HepG2 (cell line): ENCODE measurements at regions not wholly inside any gene's neighbourhood (a gene's known extent, or its start where the extent isn't known, plus 50 kb on each side); places are given as distances from the start of the nearest gene placed in this dataset.
"Not testable (repeated sequence)": the region's sequence is repeated elsewhere in the genome, so short reads cannot be mapped to it uniquely, and the experiment has no call there.

Source experiments
- ATAC-seq: fragments of 200-7000 bp; cut with Tn5 transposase; 3 replicates; pipeline ENCODE4 v1.9.1; 2020; ENCODE audit warnings: mild to moderate bottlenecking, moderate library complexity
- BruUV-seq: library from RNA; stranded (reverse); fragments of 400-500 nt; replicated peaks from 2 replicates; lab custom pipeline; 2021; lab: Mats Ljungman, UMichigan
- CTCF ChIA-PET: fragments of 300-600 bp; formaldehyde crosslinking; extraction: SDS; loops from one replicate; lab custom pipeline; 2021; ENCODE audit warnings: low total read pairs, inconsistent platforms, low intra/inter-chr PET ratio; lab: Yijun Ruan, JAX
- POLR2A ChIA-PET: fragments of 350-600 bp; sonication (Branson Sonifier 250); formaldehyde crosslinking; loops from one replicate; lab custom pipeline; 2020; ENCODE audit warnings: antibody characterized with exemption, inconsistent platforms; lab: Yijun Ruan, JAX
- DNase-seq: peaks from one replicate; pipeline ENCODE4 v3.0.0-alpha.2; 2015; ENCODE audit warnings: low spot score
- FAIRE-seq: peaks from 3 replicates; lab custom pipeline; 2011; peaks lifted over from hg19 to GRCh38; lab: Jason Lieb, UNC
- H2AFZ ChIP-seq: one replicate; pipeline ENCODE4 v1.6.1; 2011; ENCODE audit warnings: low read length, inconsistent platforms
- H3K27ac ChIP-seq: fragments of 300-600 bp; 3 replicates; pipeline ENCODE4 v1.8.0; 2011; ENCODE audit warnings: mixed run types, mild to moderate bottlenecking, mixed read lengths, low read length, inconsistent platforms; ENCODE audit not compliant: insufficient read depth; ENCODE audit errors: extremely low read length
- H3K27me3 ChIP-seq, 2 experiments: fragments of 200-600 bp in 1 of 2; 2 replicates in 1 of 2; 3 replicates in 1 of 2; pipeline versions ENCODE4 v1.6.0 to v1.8.0; 2011; ENCODE audit warnings: low read length in 2 of 2, mild to moderate bottlenecking in 2 of 2, moderate library complexity in 2 of 2, inconsistent platforms in 1 of 2; ENCODE audit not compliant: insufficient read depth in 2 of 2, control insufficient read depth in 1 of 2
- H3K36me3 ChIP-seq, 2 experiments: fragments of 200-600 bp in 1 of 2; replicated peaks in 1 of 2; 2 replicates in 1 of 2; 3 replicates in 1 of 2; pipeline versions ENCODE4 v1.5.1 to v1.8.0; 2011; ENCODE audit warnings: low read length in 2 of 2, inconsistent platforms in 1 of 2; ENCODE audit not compliant: insufficient read depth in 2 of 2, control insufficient read depth in 1 of 2
- H3K4me1 ChIP-seq: 2 replicates; pipeline ENCODE4 v1.5.1; 2012; ENCODE audit warnings: low read length, inconsistent platforms; ENCODE audit not compliant: insufficient read depth
- H3K4me2 ChIP-seq: 2 replicates; pipeline ENCODE4 v1.6.0; 2011; ENCODE audit warnings: low read depth, low read length, inconsistent platforms
- H3K4me3 ChIP-seq, 3 experiments: fragments of 200-600 bp in 1 of 3; sonication (generic), shearing (Covaris generic) in 1 of 3; replicated peaks in 1 of 3; 2 replicates each; pipeline ENCODE4 v1.5.1; 2011 to 2016; ENCODE audit warnings: low read length in 3 of 3, inconsistent platforms in 2 of 3, low read depth in 2 of 3, mild to moderate bottlenecking in 2 of 3, control low read depth in 1 of 3, mixed read lengths in 1 of 3; ENCODE audit not compliant: insufficient read depth in 1 of 3
- H3K79me2 ChIP-seq: one replicate; pipeline ENCODE4 v1.6.1; 2011; ENCODE audit warnings: low read length, inconsistent platforms; ENCODE audit not compliant: insufficient read depth
- H3K9ac ChIP-seq: 2 replicates; pipeline ENCODE4 v1.6.0; 2011; ENCODE audit warnings: mild to moderate bottlenecking, low read depth, low read length, inconsistent platforms; ENCODE audit not compliant: insufficient read depth
- H3K9me3 ChIP-seq: 2 replicates; pipeline ENCODE4 v1.5.1; 2012; ENCODE audit warnings: mild to moderate bottlenecking, low read length
- H4K20me1 ChIP-seq: 2 replicates; pipeline ENCODE4 v1.6.0; 2011; ENCODE audit warnings: inconsistent platforms, mild to moderate bottlenecking, low read length, moderate library complexity; ENCODE audit not compliant: insufficient read depth
- CREB3 ChIP-seq: sonication (generic); formaldehyde crosslinking; IDR thresholded peaks from 2 replicates; pipeline ENCODE4 v1.5.0; 2020; ENCODE audit warnings: missing genetic modification reagents
- FOSL2 ChIP-seq: sonication (generic); formaldehyde crosslinking; IDR thresholded peaks from 2 replicates; pipeline ENCODE4 v1.4.0; 2020; ENCODE audit warnings: missing genetic modification reagents
- GABPB1 ChIP-seq: IDR thresholded peaks from 2 replicates; pipeline ENCODE4 v1.6.1; 2016; ENCODE audit warnings: mild to moderate bottlenecking, missing genetic modification reagents, moderate library complexity, missing compliant biosample characterization
- POGK ChIP-seq: sonication (generic); formaldehyde crosslinking; conservative IDR thresholded peaks from 2 replicates; pipeline ENCODE4 v1.8.0; 2022; ENCODE audit warnings: mild to moderate bottlenecking, moderate library complexity, missing genetic modification reagents
- PREB ChIP-seq: sonication (generic); formaldehyde crosslinking; IDR thresholded peaks from 2 replicates; pipeline ENCODE4 v1.4.0; 2020; ENCODE audit warnings: missing genetic modification reagents
- RXRB ChIP-seq: IDR thresholded peaks from 2 replicates; pipeline ENCODE4 v1.6.1; 2016; ENCODE audit warnings: borderline replicate concordance, missing genetic modification reagents, missing compliant biosample characterization
- SMAD3 ChIP-seq: sonication (generic); formaldehyde crosslinking; IDR thresholded peaks from 2 replicates; pipeline ENCODE4 v1.4.0; 2020; ENCODE audit warnings: missing genetic modification reagents
- ZNF205 ChIP-seq: IDR thresholded peaks from 2 replicates; pipeline ENCODE4 v1.6.1; 2018; ENCODE audit warnings: missing biosample characterization, missing genetic modification reagents
- ZNF460 ChIP-seq: sonication (generic); formaldehyde crosslinking; IDR thresholded peaks from 2 replicates; pipeline ENCODE4 v1.5.1; 2020; ENCODE audit warnings: missing genetic modification reagents, mild to moderate bottlenecking, borderline replicate concordance
- ZNF576 ChIP-seq: sonication (generic); formaldehyde crosslinking; IDR thresholded peaks from 2 replicates; pipeline ENCODE4 v1.4.0; 2020; ENCODE audit warnings: mild to moderate bottlenecking, missing genetic modification reagents
- ZSCAN31 ChIP-seq: sonication (generic); formaldehyde crosslinking; IDR thresholded peaks from 2 replicates; pipeline ENCODE4 v1.5.0; 2020; ENCODE audit warnings: low read depth, mild to moderate bottlenecking, missing genetic modification reagents
- WGBS: methylation state at CpG from one replicate; pipeline ENCODE4 v1.1.6; 2017; ENCODE audit warnings: low lambda C conversion rate; 5-methylcytosine and 5-hydroxymethylcytosine counted together
- in situ Hi-C: cut with HindIII; loops from 2 replicates; pipeline ENCODE4 v1.10.0; 2017; ENCODE audit warnings: low pct_unique_long_range_greater_than_20kb; ENCODE audit not compliant: extremely low pct_ligation_motif_present
- intact Hi-C: fragments of 100-400 bp; cut with micrococcal nuclease; formaldehyde crosslinking; loops from one replicate; pipeline ENCODE4 v1.10.0; 2022; ENCODE audit not compliant: unreplicated experiment

- Histone ChIP-seq H2AFZ (no peak overlapping the region), H3K4me1 (no peaks in the 10 kb centered on the region), H3K4me3 (no peak overlapping the region), H3K9me3 (no peaks in the 10 kb centered on the region), H3K79me2 (no peaks in the 10 kb centered on the region), H3K9ac (no peak overlapping the region), H3K36me3 (no peaks in the 10 kb centered on the region), H3K27ac (no peak overlapping the region), H4K20me1 (no peaks in the 10 kb centered on the region), H3K4me2 (no peak overlapping the region), H3K27me3 (no peaks in the 10 kb centered on the region)
- CTCF ChIA-PET, result no interaction called here
- no TSS peak for BruUV-seq
- intact Hi-C loops, result no loop called here
- POLR2A ChIA-PET, result no interaction called here
- no peak for TF ChIP-seq PREB (CRISPR knock-in tag)
- TF ChIP-seq ZNF205, result no peak
- TF ChIP-seq RXRB (CRISPR knock-in tag), result no peak
- no peak for TF ChIP-seq FOSL2 (CRISPR knock-in tag)
- no peak for TF ChIP-seq CREB3 (CRISPR knock-in tag)
- no peak for TF ChIP-seq SMAD3
- TF ChIP-seq GABPB1 (CRISPR knock-in tag), result no peak
- no peak for TF ChIP-seq POGK
- no peak for TF ChIP-seq ZNF460 (CRISPR knock-in tag)
- TF ChIP-seq ZSCAN31 (CRISPR knock-in tag), result no peak
- TF ChIP-seq ZNF576 (CRISPR knock-in tag), result no peak
- FAIRE-seq (no peak), ATAC-seq (no peak), DNase-seq (no peak)
- in situ Hi-C loops, result no loop called here
Observed at GRCh38 chr18:35892118-35892517, 80.4 kb upstream of the RMP24 start.

- H3K4me2 ChIP-seq, H3K9me3 ChIP-seq, H4K20me1 ChIP-seq, CTCF ChIA-PET, H3K4me1 ChIP-seq, POLR2A ChIA-PET, in situ Hi-C loops, intact Hi-C loops, BruUV-seq, H3K4me3 ChIP-seq, DNase-seq, H3K79me2 ChIP-seq, H3K27me3 ChIP-seq, H3K27ac ChIP-seq, H2AFZ ChIP-seq, FAIRE-seq, ATAC-seq, H3K36me3 ChIP-seq, H3K9ac ChIP-seq: not testable (repeated sequence)
- 67% methylated on average over 7 of the region's 13 CpGs for WGBS
Observed at GRCh38 chr18:35897481-35897880, 75.0 kb upstream of the RMP24 start.
